Bone marrow (tissue), 2 donors: ENCODE measurements at regions not wholly inside any gene's neighbourhood (a gene's known extent, or its start where the extent isn't known, plus 50 kb on each side); places are given as distances from the start of the nearest gene placed in this dataset.
"Not testable (repeated sequence)": the region's sequence is repeated elsewhere in the genome, so short reads cannot be mapped to it uniquely, and the experiment has no call there.

Experiments used
- DNase-seq, 2 donors: peaks; one replicate each; lab custom pipeline; 2025; lab: John Stamatoyannopoulos, UW

DNA sequence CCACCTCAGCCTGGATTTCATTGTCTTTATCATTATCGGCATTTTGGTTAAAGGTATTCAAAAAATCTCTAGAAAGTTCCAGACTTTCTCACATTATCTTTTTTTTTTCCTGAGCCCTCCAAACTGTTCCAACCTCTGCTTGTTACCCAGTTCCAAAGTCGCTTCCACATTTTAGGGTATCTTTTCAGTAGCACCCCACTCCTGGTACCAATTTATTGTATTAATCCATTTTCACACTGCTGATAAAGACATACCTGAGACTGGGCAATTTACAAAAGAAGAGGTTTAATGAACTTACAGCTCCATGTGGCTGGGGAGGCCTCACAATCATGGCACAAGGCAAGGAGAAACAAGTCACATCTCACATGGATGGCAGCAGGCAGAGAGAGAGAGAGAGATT is 145.5 kb upstream of the SSTR1 start:
- not testable (repeated sequence) for DNase-seq

DNA sequence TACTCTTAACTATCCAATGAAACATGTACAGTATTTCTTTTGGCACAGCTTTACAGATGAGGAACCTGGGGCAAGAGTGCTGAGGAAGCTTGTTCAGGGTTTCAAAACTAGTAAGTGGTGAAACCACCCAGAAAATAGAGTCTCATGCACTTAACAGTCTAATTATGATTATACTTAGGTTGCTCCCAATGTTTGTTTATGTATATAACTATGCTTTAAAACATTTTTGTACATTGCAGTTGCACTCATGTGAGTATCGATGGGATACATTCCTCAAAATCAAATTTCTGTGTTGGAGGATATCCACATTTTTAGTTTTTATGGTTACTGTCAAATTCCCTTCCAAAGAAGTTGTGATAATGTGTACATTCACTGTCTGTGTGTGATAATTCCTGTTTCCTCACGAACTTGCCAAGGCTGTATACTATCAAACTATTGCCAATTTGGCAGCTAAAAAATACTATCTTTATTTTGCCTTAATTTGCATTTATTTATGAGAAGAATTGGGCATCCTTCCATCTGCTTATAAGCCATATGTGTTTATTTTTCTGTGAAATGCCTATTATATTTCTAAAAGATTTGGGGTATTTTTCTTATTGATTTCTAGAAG is 143.9 kb upstream of the SSTR1 start:
- no peak for DNase-seq

DNA sequence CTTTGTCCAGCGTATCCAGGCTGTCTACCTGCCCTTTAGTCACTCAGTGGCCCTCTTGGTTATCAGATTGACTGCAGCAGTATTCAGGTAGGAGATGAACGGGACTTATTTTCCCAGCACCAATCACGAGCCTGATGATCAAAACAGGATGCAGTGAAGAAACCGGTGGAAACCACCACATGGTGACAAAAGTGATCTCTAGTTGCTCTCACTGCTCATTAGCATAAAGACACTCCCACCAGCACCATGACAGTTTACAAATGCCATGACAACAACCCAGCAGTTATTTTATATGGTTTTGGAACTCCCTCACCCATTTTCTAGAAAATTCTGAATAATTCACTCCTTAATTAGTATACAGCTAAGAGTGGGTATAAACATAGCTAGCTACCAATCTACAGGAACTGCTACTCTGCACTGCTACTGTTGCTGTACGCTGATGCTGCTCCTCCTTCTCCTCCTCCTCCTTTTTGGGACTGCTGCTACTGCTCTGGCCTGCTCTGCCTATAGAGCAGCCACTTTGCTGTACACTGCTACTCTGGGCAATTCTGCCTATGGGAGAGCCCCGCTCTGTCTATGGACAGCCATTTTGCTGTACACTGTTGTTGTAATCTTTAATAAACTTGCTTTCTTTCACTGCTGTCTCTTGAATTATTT is 142.5 kb upstream of the SSTR1 start:
- no peak for DNase-seq

DNA sequence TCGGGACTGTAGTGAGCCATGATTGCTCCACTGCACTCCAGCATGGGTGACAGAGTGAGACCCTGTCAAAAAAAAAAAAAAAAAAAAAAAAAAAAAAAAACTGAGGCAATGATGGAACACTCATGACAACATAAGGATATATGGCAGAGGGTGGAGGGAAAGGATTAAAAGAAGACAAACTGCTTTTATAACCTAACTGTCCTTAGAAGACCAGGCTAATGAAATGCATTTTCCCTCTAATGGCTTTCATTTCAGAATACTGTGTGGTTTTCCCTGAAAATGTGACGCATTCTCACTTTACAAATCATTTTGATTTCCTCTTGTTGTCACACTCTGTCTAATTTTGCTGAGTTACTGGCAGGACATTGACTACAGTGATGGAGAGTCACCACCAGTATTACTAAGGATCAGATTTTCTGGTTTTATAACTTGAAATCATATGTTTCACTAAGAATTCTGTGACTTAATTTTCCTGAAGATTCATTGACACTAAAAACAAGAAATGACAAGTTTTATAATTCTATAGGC is 137.6 kb upstream of the SSTR1 start:
- DNase-seq: no peak

DNA sequence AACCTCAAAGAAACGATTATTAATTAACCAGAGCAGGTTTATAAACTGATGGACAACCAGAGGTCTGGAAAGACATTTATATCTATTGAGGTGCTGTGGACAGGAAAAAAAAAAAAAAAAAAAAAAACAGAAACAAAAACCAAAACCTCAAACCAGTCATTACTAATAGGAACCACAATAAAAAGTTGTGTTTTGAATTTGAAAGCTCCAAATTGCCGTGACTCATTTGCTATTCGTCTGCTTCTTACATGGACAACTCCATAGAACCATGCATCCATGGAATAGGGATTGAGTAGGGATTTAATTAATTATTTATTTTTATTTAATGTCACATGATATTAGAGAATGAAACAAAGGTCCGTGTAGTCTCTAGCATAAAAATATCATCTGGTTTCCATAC is 134.1 kb upstream of the SSTR1 start:
- DNase-seq: no peak

DNA sequence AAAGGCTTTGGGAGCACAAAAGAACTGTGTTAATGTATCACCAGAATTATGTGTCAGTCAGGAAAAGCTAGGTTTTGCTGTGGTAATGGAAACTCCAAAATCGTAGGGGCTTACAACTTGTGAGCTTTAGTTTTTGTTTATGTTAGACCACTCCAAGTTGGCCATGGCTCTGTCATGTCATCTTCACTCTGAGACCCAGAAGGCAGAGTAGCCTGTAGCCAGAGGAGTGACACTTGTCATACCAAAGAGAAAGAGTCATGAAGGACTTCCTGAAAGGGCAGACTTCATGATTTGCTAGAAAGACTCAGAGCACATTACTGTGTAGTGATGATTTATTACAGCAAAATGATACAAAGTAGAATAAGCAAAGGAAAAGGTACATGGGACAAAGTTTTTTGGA is 133.6 kb upstream of the SSTR1 start:
- no peak for DNase-seq

DNA sequence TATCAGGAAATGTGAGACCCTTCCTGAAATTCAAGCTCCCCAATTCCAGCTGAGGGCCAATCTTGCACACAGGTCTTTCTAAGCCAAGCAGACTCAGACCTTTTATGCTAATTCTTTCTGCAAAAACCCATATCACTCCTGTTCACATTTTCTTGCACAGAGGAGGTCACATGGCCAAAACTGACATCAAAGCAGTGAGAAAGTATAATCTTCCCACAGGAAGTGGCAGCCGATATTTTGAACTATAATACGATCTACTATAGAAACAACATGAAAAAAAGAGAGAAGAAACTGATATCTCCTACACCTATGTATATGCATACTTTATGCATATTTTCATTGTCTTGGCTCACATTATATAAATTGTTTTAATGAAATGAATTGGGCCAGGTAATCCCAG is 132.9 kb upstream of the SSTR1 start:
- no peak for DNase-seq

DNA sequence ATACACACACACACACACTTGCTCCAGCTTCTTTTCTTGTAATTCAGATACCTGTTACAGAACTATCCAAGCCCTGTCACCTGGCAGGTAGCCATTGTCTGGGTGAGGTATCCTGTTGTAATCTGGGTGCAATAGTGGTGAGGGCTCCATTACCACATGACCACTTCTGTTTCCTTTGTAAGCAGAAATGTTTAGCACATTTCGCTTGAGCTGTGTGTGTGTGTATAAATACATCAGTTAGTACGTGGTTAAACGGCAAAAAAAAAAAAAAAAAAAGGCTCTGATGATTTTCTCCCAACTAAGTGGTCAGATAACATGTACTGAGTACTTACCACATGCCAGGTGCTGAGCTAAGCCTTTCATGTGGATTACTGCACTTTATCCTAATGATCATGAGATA is 129.3 kb upstream of the SSTR1 start:
- DNase-seq: no peak

DNA sequence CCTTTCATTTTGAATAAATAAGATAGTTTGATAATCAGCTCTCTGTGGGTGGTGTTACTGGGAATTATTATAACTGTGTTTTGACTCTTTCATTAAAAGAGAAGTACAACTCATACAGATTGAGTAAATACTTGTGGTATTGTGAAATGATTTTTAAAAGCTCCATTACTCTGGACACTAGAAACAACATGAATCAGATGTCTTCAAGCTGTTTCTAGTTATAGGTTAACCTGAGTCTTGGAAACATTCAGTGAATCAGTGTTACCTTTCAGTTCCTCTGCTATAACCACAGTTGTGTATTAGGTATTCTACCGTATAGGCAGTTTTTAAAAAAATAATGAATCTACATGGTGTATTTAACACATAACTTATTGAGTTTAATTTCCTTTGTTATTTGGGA is 128.4 kb upstream of the SSTR1 start:
- DNase-seq: no peak

DNA sequence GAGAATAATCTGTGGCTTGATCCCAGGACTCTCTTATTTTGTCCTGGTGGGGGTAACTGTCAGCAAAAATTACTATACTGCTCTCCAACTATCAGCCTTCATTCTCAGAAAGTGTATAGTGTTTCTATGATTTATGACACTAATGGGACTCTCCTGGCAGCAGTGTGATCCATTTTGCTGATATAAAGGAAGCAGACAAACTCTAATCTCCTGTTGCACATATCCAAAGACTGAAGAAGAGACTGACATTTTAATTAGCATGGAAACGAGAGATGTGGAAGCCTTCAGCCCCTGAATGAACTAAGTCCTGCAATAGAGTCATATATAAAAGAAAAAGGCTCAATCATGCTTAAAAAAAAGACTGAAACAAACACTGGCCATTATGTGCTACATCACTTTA is 127.8 kb upstream of the SSTR1 start:
- DNase-seq: no peak

DNA sequence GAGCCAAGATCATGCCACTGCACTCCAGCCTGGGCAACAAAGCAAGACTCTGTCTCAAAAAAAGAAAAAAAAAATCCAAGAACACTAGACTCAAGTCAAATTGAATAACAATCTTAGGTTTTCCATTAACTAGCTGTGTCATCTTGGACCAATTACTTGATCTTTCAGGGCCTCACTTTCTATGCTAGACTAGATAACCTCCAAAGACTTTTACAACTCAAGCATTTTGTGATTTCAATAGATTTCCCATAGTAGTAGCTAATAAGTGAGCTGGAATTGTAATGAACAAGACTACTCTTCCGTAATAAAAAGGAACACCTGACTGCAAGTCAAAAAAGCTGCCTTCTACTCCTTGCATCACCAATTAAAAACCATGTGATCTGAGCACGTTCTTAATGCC is 127.0 kb upstream of the SSTR1 start:
- DNase-seq: no peak

DNA sequence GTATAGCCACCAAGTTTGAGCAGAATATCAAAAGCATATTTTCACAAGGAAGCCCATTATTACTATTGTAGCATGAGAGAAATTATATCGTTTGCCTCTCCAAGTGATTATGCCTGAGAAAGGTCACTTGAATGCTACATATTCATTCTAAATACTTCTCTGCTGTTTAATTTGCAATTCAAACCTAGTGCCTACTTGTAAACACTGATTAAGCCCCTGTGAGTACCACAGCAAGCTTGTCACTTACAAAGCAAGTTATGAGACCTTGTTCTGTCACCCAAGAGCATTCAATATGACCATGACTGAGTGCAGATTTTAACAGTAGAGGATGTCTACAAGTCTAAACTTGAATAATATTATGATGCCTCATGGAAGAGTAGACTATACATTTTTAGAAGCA is 124.7 kb upstream of the SSTR1 start:
- no peak for DNase-seq

DNA sequence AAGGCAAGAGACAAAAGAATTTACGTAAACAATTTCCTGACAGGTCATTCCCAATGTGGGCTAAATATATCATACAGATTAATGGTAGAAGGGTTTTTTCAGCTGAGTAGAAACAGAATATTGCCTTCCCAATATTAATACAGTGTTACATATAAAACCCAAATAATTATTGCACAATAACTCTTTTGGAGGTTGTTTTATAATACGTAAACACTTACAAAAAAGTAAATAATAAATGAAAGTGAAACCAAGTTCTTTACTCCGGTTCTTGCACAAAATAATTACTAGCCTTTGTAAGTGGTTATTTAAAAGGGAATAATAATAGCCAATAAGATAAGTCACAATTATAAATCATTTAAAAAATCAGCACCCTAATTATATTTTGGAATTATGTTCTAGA is 118.6 kb upstream of the SSTR1 start:
- DNase-seq: peak in 1 of 2 donors; percentile 8

DNA sequence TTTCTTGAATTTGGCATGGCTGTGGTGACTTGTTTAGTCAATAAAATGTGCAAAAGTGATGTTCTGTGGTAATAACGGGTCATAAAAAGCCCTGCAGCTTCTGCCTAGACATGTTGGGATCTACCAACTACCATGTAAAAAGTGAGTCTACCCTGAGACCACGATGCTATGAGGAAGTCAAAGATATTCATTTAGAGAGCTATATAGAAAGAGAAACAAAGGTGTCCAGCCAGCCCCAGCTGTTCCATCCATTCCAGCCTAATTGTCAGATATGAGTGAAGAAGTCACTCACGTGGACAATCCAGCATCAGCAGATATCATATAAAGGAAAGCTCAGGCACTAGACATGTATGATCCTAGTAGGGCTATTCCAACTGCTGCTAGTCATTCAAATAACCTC is 117.2 kb upstream of the SSTR1 start:
- no peak for DNase-seq

DNA sequence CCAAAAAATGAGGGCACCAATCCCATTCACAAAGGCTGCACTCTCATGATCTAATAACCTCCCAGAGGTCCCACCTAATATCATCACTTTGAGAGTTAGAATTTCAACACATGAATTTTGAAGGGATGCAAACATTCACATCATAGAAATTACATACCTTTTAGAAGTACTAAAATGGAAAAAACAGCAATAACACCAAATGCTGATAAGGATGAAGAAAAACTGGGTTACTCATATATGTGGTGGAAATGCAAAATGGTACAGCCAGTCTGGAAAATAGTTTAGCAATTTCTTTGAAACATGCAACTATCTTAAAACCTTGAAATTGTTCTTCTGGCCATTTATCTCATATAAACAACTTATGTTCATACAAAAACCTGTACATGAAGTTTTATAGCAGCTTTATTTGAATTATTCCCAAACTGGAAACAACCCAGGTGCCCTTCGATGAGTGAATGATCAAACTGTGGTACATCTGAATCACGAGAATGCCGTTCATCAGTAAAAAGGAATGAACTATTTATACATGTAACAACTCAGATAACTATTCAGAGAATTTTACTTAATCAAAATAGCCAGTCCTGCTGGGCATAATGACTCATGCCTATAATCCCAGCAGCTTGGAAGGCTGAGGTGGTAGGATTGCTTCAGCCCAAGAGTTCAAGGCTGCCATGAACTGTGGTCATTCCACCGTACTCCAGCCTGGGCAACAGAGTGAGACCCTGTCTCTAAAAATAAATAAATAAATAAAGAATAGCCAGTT is 109.4 kb upstream of the SSTR1 start:
- no peak for DNase-seq

DNA sequence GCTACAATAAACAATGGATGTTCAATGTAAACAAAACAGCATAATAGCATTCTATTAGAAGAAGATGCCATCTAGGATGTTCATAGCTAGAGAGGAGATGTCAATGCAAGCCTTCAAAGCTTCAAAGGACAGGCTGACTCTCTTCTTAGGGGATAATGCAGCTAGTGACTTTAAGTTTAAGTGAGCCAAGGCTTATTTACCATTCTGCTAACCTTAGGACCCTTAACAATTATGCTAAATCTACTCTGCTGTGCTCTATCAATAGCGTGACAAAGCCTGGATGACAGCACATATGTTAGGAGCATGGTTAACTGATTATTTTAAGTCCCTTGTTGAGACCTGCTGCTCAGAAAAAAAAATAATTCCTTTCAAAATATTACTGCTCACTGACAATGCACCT is 106.0 kb upstream of the SSTR1 start:
- DNase-seq: no peak

DNA sequence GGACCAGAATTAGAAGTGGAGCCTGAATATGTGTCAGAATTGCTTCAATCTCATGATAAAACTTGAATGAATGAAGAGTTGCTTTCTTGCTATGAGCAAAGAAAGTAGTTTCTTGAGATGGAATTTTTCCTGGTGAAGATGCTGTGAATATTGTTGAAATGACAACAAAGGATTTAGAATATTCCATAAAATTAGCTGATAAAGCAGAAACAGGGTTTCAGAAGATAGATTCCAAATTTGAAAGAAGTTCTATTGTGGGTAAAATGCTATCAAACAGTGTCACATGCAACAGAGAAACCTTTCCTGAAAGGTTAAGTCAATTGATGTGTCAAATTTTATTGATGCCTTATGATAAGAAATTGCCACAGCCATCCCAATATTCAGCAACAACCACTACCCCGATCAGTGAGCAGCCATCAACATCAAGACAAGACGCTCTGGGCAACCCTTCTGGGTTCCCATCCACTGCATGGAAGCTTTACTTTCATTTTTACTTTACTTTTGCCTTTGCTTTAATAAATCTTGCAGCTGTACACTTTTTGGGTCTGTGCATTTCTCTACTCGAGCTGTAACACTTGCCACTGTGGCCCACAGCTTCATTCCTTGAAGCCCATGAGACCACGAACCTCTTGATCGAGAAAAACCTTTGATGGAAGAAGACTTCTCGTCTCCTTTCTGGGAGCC is 104.0 kb upstream of the SSTR1 start:
- DNase-seq: no peak

DNA sequence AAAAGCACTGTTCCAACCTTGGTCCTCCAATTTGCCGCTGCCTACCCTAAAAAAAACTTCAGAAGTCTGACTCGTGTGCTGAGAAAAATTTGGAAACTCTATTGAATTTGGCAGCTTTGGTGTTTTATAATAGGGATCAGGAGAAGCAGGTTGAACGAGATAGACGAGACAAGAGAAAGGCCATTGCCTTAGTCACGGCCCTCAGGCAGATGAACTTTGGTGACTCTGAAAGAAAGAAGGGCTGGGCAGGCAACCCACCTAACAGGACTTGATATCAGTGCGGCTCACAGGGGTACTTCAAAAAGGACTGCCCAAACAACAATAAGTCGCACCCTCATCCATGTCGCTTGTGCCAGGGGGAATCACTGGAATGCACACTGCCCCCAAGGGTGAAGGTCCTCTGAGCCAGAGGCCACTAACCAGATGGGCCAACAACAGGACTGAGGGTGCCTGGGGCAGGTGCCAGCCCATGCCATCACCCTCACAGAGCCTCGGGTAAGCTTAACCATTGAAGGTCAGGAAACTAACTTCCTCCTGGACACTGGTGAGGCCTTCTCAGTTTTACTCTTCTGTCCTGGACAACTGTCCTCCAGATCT is 102.5 kb upstream of the SSTR1 start:
- DNase-seq: no peak

DNA sequence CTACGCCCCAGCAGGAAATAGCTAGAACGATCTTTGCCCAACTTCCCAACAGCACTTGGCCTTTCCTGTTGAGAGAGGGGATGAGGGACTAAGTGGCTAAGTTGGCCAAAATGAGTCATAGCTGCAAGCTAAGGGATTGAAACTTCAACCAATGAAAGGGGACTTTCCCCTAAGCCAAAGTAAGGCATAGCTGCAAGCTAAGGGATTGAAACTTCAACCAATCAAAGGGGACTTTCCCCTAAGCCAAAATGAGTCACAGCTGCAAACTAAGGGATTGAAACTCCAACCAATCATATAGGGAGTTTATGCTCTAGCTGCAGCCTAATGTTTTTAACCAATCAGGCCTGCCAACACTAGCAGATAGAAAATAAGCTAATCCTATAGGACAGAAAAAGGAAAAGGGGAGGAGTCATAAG is 100.5 kb upstream of the SSTR1 start:
- no peak for DNase-seq

DNA sequence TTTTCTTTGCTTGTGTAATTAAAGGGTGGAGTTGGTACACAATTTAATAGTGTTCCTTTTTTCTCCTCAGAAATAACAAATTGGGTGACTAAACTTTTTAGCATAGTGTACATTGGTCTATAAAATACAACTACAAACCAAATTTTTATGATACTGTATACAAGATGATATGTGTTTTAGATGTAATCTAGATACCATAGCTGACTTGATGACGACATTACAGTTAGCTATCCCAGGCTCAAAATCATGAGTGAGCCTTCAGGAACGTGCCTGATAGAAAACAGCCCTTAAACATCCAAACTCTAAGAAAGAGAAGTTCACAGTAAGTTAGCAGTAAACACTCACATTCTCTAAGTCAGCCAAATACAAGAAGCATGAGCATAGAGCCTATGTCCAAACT is 99.0 kb upstream of the SSTR1 start:
- no peak for DNase-seq

DNA sequence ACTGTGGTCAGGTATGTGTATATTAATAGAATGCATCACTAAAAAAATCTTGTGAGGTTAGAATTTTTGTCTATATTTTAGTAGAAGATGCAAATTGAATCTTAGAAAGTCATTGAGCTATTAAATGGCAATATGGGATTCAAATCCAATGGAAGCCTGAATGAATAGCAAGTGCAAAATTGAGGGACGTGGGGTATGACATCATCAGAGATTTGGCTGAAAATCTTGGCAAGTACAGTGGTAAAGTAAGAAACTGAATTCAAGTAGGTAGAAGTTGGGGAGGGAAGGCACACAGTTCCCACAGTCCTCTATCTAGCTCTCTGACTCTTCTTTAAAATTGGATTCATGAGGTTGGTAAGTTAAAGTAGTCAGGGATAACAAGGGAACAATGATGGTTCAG is 97.4 kb upstream of the SSTR1 start:
- no peak for DNase-seq

DNA sequence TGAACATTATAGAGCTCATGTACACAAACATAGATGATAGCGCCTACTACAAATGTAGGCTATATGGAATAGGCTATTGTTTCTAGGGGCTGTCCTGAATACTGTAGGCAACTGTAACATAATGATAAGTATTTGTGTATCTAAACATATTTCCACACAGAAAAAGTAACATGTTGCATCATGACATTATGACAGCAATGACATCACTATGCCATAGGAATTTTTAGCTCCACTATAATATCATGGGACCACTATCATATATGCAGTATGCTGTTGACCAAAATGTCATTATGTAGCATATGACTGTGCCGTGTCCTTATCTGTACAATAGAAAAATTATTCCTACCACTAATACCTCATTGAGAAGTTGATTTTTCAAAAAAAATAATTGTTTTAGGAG is 96.7 kb upstream of the SSTR1 start:
- DNase-seq: no peak
